OCI-LY1 (cell line): ENCODE measurements at regions not wholly inside any gene's neighbourhood (a gene's known extent, or its start where the extent isn't known, plus 50 kb on each side); places are given as distances from the start of the nearest gene placed in this dataset.

Experiments used
- CTCF ChIP-seq: fragments of 200-600 bp; sonication (generic), shearing (Covaris generic); IDR thresholded peaks from 2 replicates; pipeline ENCODE4 v1.5.1; 2017; ENCODE audit warnings: mild to moderate bottlenecking, antibody characterized with exemption, low read length, moderate library complexity, mixed read lengths
- EZH2 ChIP-seq: fragments of 200-600 bp; sonication (generic), shearing (Covaris generic); IDR thresholded peaks from 2 replicates; pipeline ENCODE4 v1.8.0; 2017; ENCODE audit warnings: borderline replicate concordance, mixed run types, mild to moderate bottlenecking, antibody characterized with exemption, low read length, moderate library complexity, mixed read lengths

- TF ChIP-seq CTCF (no peak), EZH2 (no peak)
Observed at GRCh38 chr1:98402860-98403259, 258.7 kb upstream of the SNX7 start.
